ENCODE measurements at regions not wholly inside any gene's neighbourhood (a gene's known extent, or its start where the extent isn't known, plus 50 kb on each side); places are given as distances from the start of the nearest gene placed in this dataset.

- TF ChIP-seq CTCF (IDR thresholded peaks at IDR 0.05; ENCODE audit: low read depth, low read length, poor library complexity, severe bottlenecking) (no peak), EZH2phosphoT487 (IDR thresholded peaks at IDR 0.05; ENCODE audit: borderline replicate concordance, low read length) (no peak)
Measured at GRCh38 chr4:101647710-101648034, 142.9 kb upstream of the BANK1 start.
